ENCODE measurements at regions not wholly inside any gene's neighbourhood (a gene's known extent, or its start where the extent isn't known, plus 50 kb on each side); places are given as distances from the start of the nearest gene placed in this dataset.

GRCh38 chr7:101744588-101744987, 72.8 kb upstream of the CUX1 start:
- Histone ChIP-seq H2AFZ (ENCODE audit: low read length) (no peak overlapping the region), H3K27ac (ENCODE audit: low read length) (no peak overlapping the region), H3K4me1 (ENCODE audit: insufficient read depth, low read length) (peaks cover 10% of the 10 kb centered on the region), H3K9me3 (ENCODE audit: low read length) (no peaks in the 10 kb centered on the region), H4K20me1 (ENCODE audit: low read length) (no peaks in the 10 kb centered on the region), H3K9ac (ENCODE audit: low read length) (no peak overlapping the region), H3K4me2 (ENCODE audit: low read length) (no peak overlapping the region), H3K36me3 (ENCODE audit: low read depth, low read length) (no peaks in the 10 kb centered on the region), H3K27me3 (ENCODE audit: low read length) (no peaks in the 10 kb centered on the region), H3K79me2 (ENCODE audit: low read length) (no peaks in the 10 kb centered on the region), H3F3A (ENCODE audit: low read length, unreplicated experiment) (no peaks in the 10 kb centered on the region), H3K4me3 (ENCODE audit: low read length) (no peak overlapping the region), H3K9me2 (replicated peaks; ENCODE audit: low read length) (no peaks in the 10 kb centered on the region)
- POLR2A ChIA-PET (ENCODE audit: unreplicated experiment): no interaction called here
- no TSS peak for BruUV-seq (replicated peaks)
- CTCF ChIA-PET: interaction anchor here (0.6 kb wide), 1 partner anchor 381 kb away, joined by 5 read pairs; no protein-coding TSS in a partner anchor
- ATAC-seq (no peak), DNase-seq (no peak)
- TF ChIP-seq EZH2phosphoT487 (IDR thresholded peaks at IDR 0.05; ENCODE audit: borderline replicate concordance, low read length) (no peak), EZH2 (IDR thresholded peaks at IDR 0.05; ENCODE audit: low read length, unreplicated experiment) (no peak), CTCF (conservative IDR thresholded peaks at IDR 0.05; ENCODE audit: low read depth, low read length) (no peak)
- intact Hi-C loops (cut with micrococcal nuclease): no loop called here

GRCh38 chr7:101746314-101746713, 71.1 kb upstream of the CUX1 start:
- Histone ChIP-seq H3K4me3 (ENCODE audit: low read length) (no peak overlapping the region), H3K27me3 (ENCODE audit: low read length) (no peaks in the 10 kb centered on the region), H3K9me2 (replicated peaks; ENCODE audit: low read length) (no peaks in the 10 kb centered on the region), H3K79me2 (ENCODE audit: low read length) (no peaks in the 10 kb centered on the region), H3K9me3 (ENCODE audit: low read length) (no peaks in the 10 kb centered on the region), H3K4me2 (ENCODE audit: low read length) (no peak overlapping the region), H4K20me1 (ENCODE audit: low read length) (no peaks in the 10 kb centered on the region), H3K4me1 (ENCODE audit: insufficient read depth, low read length) (no peaks in the 10 kb centered on the region), H3K36me3 (ENCODE audit: low read depth, low read length) (no peaks in the 10 kb centered on the region), H2AFZ (ENCODE audit: low read length) (no peak overlapping the region), H3F3A (ENCODE audit: low read length, unreplicated experiment) (no peaks in the 10 kb centered on the region), H3K27ac (ENCODE audit: low read length) (no peak overlapping the region), H3K9ac (ENCODE audit: low read length) (no peak overlapping the region)
- DNase-seq (no peak), ATAC-seq (no peak)
- intact Hi-C loops (cut with micrococcal nuclease): no loop called here
- TF ChIP-seq EZH2 (IDR thresholded peaks at IDR 0.05; ENCODE audit: low read length, unreplicated experiment) (no peak), CTCF (conservative IDR thresholded peaks at IDR 0.05; ENCODE audit: low read depth, low read length) (no peak), EZH2phosphoT487 (IDR thresholded peaks at IDR 0.05; ENCODE audit: borderline replicate concordance, low read length) (no peak)
- ChIA-PET POLR2A (ENCODE audit: unreplicated experiment) (no interaction called here), CTCF (no interaction called here)
- no TSS peak for BruUV-seq (replicated peaks)

- H3K4me2 ChIP-seq (ENCODE audit: low read length): no peak overlapping the region
- no peaks in the 10 kb centered on the region for H3K27me3 ChIP-seq (ENCODE audit: low read length)
- ATAC-seq (no peak), DNase-seq (no peak)
- no TSS peak for BruUV-seq (replicated peaks)
- no peak overlapping the region for H3K4me3 ChIP-seq (ENCODE audit: low read length)
- no peaks in the 10 kb centered on the region for H3K9me3 ChIP-seq (ENCODE audit: low read length)
- no peaks in the 10 kb centered on the region for H4K20me1 ChIP-seq (ENCODE audit: low read length)
- H3K9ac ChIP-seq (ENCODE audit: low read length): no peak overlapping the region
- no peaks in the 10 kb centered on the region for H3K36me3 ChIP-seq (ENCODE audit: low read depth, low read length)
- TF ChIP-seq CTCF (conservative IDR thresholded peaks at IDR 0.05; ENCODE audit: low read depth, low read length): no peak
- TF ChIP-seq EZH2phosphoT487 (IDR thresholded peaks at IDR 0.05; ENCODE audit: borderline replicate concordance, low read length): no peak
- H2AFZ ChIP-seq (ENCODE audit: low read length): no peak overlapping the region
- POLR2A ChIA-PET (ENCODE audit: unreplicated experiment): no interaction called here
- CTCF ChIA-PET: no interaction called here
- H3K27ac ChIP-seq (ENCODE audit: low read length): no peak overlapping the region
- intact Hi-C loops (cut with micrococcal nuclease): no loop called here
- H3F3A ChIP-seq (ENCODE audit: low read length, unreplicated experiment): no peaks in the 10 kb centered on the region
- H3K9me2 ChIP-seq (replicated peaks; ENCODE audit: low read length): no peaks in the 10 kb centered on the region
- no peaks in the 10 kb centered on the region for H3K4me1 ChIP-seq (ENCODE audit: insufficient read depth, low read length)
- no peaks in the 10 kb centered on the region for H3K79me2 ChIP-seq (ENCODE audit: low read length)
Measured at GRCh38 chr7:101747053-101747878, 70.2 kb upstream of the CUX1 start.
